ENCODE measurements at regions not wholly inside any gene's neighbourhood (a gene's known extent, or its start where the extent isn't known, plus 50 kb on each side); places are given as distances from the start of the nearest gene placed in this dataset.
"Not testable (repeated sequence)": the region's sequence is repeated elsewhere in the genome, so short reads cannot be mapped to it uniquely, and the experiment has no call there.

DNA sequence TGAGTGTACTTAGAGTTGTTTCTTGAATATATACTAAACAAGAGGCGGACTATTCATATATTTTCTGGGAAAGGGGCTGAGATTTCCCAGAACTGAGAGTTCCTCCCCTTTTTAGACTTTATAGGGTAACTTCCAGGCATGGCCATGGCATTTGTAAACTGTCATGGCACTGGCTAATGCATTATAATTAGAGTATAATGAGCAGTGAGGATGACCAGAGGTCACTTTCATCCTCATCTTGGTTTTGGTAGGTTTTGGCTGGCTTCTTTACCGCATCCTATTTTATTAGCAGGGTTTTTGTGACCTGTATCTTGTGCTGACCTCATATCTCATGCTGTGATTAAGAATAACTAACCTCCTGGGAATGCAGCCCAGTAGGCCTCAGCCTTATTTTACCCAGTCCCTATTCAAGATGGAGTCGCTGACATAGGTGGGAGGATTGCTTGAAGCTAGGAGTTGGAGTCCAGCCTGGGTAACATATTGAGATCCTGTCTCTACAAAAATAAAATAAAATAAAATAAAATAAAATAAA is 91.4 kb downstream of the MOBP start:
- DNase-seq (ENCODE audit: low spot score), result no peak
- FAIRE-seq, result no peak

- FAIRE-seq (no peak), DNase-seq (ENCODE audit: low spot score) (no peak)
Observed at GRCh38 chr3:39559543-39559942, 92.1 kb downstream of the MOBP start.

- DNase-seq (ENCODE audit: low spot score) (no peak), FAIRE-seq (no peak)
Observed at GRCh38 chr3:39568508-39568907, 101.0 kb downstream of the MOBP start.

- no peak for FAIRE-seq
- DNase-seq (ENCODE audit: low spot score), result no peak
Observed at GRCh38 chr3:39569095-39569494, 101.6 kb downstream of the MOBP start.

- FAIRE-seq (no peak), DNase-seq (ENCODE audit: low spot score) (no peak)
Observed at GRCh38 chr3:39573392-39573791, 105.9 kb downstream of the MOBP start.

- no peak for DNase-seq (ENCODE audit: low spot score)
- FAIRE-seq, result no peak
Observed at GRCh38 chr3:39577541-39577940, 110.1 kb downstream of the MOBP start.

- FAIRE-seq; DNase-seq (ENCODE audit: low spot score): not testable (repeated sequence)
Observed at GRCh38 chr3:39586215-39586614, 118.7 kb downstream of the MOBP start.

DNA sequence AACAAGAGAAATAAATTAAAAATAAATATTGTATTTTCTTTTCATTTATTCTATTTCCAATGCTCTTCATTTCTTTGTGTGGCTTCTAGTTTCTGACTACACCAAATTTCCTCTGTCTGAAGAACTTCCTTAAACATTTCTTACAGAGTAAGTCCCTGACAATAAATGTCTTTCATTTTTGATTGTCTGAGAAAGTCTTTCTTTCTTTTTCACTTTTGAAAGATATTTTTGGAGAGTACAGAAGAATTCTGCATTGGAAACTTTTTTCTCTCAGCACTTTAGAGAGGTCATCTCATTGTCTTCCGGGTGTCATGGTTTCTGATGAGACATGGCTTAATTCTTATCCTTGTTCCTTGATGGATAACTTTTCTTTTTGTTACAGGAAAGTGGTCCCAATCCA is 119.6 kb downstream of the MOBP start:
- no peak for DNase-seq (ENCODE audit: low spot score)
- FAIRE-seq, result no peak

GRCh38 chr3:39590806-39591205 is 123.3 kb downstream of the MOBP start:
- no peak for DNase-seq (ENCODE audit: low spot score)

GRCh38 chr3:39592311-39593050 is 125.0 kb downstream of the MOBP start:
- DNase-seq (ENCODE audit: low spot score), result no peak
- FAIRE-seq, result no peak

More at GRCh38 chr3:39590806-39591205, 123.3 kb downstream of the MOBP start:
- FAIRE-seq, result no peak

GRCh38 chr3:39593341-39593740 is 125.9 kb downstream of the MOBP start:
- FAIRE-seq (no peak), DNase-seq (ENCODE audit: low spot score) (no peak)

- no peak for DNase-seq (ENCODE audit: low spot score)
- FAIRE-seq, result no peak
Observed at GRCh38 chr3:39601241-39601640, 133.8 kb downstream of the MOBP start.

GRCh38 chr3:39605837-39606236 is 138.4 kb downstream of the MOBP start:
- DNase-seq (ENCODE audit: low spot score) (no peak), FAIRE-seq (no peak)

- DNase-seq (ENCODE audit: low spot score) (no peak), FAIRE-seq (no peak)
Observed at GRCh38 chr3:39626198-39626597, 158.7 kb downstream of the MOBP start.

DNA sequence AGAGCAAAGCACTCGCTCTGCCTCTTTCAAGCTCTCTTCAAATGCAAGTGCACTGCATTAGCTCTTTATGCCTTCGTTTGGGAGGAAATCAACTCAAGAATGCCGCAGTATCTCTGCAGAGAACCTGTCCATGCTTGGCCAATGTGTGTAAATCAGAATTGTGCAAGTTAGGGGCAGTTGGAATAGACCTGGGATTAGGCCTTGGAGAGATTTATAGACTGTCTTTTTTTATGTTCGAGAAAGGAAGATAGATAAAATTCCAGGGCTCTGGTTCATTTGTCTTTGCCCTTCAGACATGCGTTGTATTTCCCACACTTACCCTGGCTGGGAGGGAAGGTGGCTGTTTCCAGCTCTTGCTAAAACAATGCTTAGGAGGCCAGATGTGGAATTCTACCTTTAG is 163.7 kb downstream of the MOBP start:
- FAIRE-seq, result no peak
- no peak for DNase-seq (ENCODE audit: low spot score)

GRCh38 chr3:39637807-39638206 is 170.3 kb downstream of the MOBP start:
- DNase-seq (ENCODE audit: low spot score) (peak; percentile 57), FAIRE-seq (no peak)

DNA sequence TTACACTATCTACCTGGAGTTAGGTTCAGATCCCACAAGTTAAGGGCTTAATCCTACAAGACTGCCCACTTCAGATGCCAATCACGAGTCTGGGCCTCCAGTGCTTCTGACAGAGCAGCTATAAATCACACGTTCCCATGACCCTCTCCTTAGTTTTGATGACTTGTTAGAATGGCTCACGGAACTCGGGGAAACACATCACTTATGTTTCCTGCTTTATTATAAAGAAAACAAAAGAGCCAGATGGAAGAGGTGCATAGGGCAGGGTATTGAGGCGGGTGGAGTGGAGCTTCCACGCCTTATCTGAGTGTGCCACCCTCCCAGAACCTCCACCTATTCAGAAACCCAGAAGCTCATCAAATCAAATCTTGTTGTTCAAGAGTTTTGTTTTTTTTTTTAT is 170.8 kb downstream of the MOBP start:
- DNase-seq (ENCODE audit: low spot score), result no peak
- no peak for FAIRE-seq

DNA sequence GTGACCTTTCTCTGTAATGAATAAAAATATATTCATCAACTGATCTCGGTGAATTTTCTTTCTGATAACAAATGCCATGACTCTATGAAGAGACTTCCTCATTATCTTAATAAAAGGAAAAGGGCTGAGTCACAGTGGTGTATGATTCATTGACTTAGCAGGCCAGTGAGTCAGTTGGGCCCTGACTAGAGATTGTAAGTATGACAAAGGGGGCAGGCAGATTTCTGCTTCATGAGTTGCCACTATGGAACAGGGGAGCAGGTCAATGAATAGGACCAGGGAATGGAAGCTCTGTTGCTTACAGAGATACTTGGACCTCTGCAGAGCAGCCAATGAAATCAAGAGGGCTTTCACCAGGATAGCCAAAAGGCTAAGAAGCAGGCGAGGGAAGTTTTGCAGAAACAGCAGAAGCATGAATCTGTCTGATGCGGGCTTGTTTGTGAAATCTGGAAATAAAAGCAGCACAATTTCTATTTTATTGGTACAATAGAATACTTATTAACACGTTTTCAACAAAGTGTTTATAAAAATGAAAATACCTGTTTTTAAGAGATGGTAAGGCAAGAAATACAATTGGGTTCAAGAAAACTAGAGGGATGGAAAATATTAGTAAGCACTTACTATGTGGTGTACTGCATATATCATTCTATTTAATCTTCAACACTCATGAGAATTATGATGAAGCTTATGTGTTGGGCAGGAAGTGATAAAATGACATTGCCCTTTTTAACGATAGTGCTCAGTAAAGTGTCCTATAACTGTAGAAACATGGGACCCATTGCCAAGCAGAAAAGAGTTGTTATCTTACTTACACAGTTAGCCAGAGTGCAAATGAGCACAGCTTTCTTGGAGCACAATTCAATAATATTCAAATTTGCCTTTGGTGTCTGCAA is 169.8 kb upstream of the MYRIP start:
- DNase-seq (ENCODE audit: low spot score), result peak; percentile 85

DNA sequence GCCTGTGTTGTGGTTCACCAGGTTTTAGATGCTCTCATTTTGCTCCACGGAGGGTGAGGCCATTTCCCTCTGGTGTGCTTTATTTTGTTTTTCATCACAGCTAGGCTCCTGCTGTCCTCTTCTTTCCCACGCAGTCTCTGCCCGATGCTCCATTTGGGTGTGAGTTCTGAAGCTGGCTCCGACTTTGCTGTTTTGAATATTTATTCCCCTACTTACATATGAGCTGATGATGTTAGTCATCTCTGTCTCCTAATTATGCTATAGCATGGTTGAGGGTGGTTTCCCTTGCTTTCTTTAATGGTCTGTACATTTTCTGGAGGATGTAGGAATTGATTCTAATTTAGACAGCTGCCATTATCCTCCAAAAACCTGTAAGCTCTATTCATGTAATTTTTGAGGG is 168.1 kb upstream of the MYRIP start:
- FAIRE-seq (no peak), DNase-seq (ENCODE audit: low spot score) (no peak)

More for the DNA sequence above, 169.8 kb upstream of the MYRIP start:
- FAIRE-seq, result peak; percentile 74

DNA sequence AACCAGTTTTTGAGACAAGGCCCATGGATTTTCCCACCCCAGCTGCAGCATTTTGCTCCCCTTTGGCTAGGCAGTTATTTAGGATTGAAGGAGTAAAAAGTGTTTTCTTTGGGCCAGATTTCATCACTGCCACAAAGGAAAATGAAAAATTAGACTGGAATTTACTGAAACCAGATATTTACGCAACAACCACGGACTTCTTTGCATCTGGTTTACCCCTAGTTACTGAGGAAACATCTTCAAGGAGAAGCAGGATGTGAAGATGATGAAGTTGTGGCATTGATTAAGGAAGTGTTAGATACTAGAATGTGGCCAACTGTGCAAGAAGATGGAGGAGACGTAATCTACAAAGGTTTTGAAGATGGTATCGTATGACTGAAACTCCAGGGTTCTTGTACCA is 165.2 kb upstream of the MYRIP start:
- DNase-seq (ENCODE audit: low spot score), result no peak
- FAIRE-seq, result peak; percentile 56

- DNase-seq (ENCODE audit: low spot score); FAIRE-seq: not testable (repeated sequence)
Observed at GRCh38 chr3:39651256-39651655, 158.2 kb upstream of the MYRIP start.

Data from urothelium cell line (cell line).